NCI-H526 treated with DMSO at 0.1 percent for 48 hours (cell line): ENCODE measurements at regions not wholly inside any gene's neighbourhood (a gene's known extent, or its start where the extent isn't known, plus 50 kb on each side); places are given as distances from the start of the nearest gene placed in this dataset.

ENCODE experiments used
- DNase-seq: peaks from one replicate; lab custom pipeline; 2025; lab: John Stamatoyannopoulos, UW

- DNase-seq, result no peak
Observed at GRCh38 chr14:89626233-89626806, 209.3 kb upstream of the FOXN3 start.

GRCh38 chr14:89625731-89626232, 208.7 kb upstream of the FOXN3 start:
- DNase-seq, result no peak

- DNase-seq, result no peak
Observed at GRCh38 chr14:89625244-89625713, 208.2 kb upstream of the FOXN3 start.

GRCh38 chr14:89624500-89625156, 207.6 kb upstream of the FOXN3 start:
- no peak for DNase-seq

- DNase-seq, result no peak
Observed at GRCh38 chr14:89621791-89622638, 205.0 kb upstream of the FOXN3 start.

- DNase-seq, result no peak
Observed at GRCh38 chr14:89621009-89621421, 204.0 kb upstream of the FOXN3 start.

GRCh38 chr14:89620436-89620835, 203.4 kb upstream of the FOXN3 start:
- no peak for DNase-seq

- DNase-seq, result no peak
Observed at GRCh38 chr14:89619596-89619995, 202.6 kb upstream of the FOXN3 start.

GRCh38 chr14:89618811-89619551, 201.9 kb upstream of the FOXN3 start:
- DNase-seq, result peak; percentile 58

GRCh38 chr14:89618330-89618708, 201.3 kb upstream of the FOXN3 start:
- no peak for DNase-seq

- DNase-seq, result peak; percentile 46
Observed at GRCh38 chr14:89617481-89618329, 200.7 kb upstream of the FOXN3 start.

GRCh38 chr14:89616852-89617341, 199.9 kb upstream of the FOXN3 start:
- DNase-seq, result peak; percentile 3

GRCh38 chr14:89616425-89616824, 199.4 kb upstream of the FOXN3 start:
- DNase-seq, result no peak

- DNase-seq, result no peak
Observed at GRCh38 chr14:89615421-89615820, 198.4 kb upstream of the FOXN3 start.

GRCh38 chr14:89614009-89614691, 197.1 kb upstream of the FOXN3 start:
- peak; percentile 38 for DNase-seq

- peak; percentile 38 for DNase-seq
Observed at GRCh38 chr14:89613260-89614008, 196.4 kb upstream of the FOXN3 start.

GRCh38 chr14:89609500-89610100, 192.6 kb upstream of the FOXN3 start:
- no peak for DNase-seq

GRCh38 chr14:89607453-89607852, 190.4 kb upstream of the FOXN3 start:
- no peak for DNase-seq

- no peak for DNase-seq
Observed at GRCh38 chr14:89603938-89604480, 187.0 kb upstream of the FOXN3 start.
